Hematopoietic multipotent progenitor cell treated with erythropoietin and hydrocortisone succinate and interleukin-3 and kit ligand, for 4 days (in vitro differentiated cells): ENCODE measurements at regions not wholly inside any gene's neighbourhood (a gene's known extent, or its start where the extent isn't known, plus 50 kb on each side); places are given as distances from the start of the nearest gene placed in this dataset.

Source experiments
- DNase-seq: peaks from one replicate; pipeline ENCODE4 v3.0.0-alpha.2; 2015

- no peak for DNase-seq
Measured at GRCh38 chr2:129904532-129905446, 74.7 kb upstream of the RAB6C start.

DNA sequence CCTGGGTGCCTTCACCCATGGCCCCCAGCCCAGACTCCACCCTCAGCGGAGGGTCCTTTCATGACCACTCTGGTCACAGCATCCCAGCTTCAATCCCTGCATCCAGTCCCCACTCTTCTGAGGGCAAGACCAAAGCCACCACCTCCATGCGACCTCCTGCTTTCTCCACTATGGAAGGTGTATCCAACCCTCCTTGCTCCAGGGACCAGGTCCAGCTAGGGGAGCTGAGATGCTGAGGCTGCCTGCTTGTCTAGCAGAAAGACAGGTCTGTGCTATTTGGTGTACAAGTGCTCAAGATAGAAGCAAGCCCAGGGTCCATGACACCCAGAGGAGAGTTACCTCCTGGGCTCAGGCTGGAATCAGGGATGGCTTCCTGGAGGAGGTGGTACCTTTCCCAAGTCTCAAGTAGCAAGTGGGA lies 73.8 kb upstream of the RAB6C start:
- DNase-seq, result no peak

- no peak for DNase-seq
Measured at GRCh38 chr2:129906139-129906860, 73.2 kb upstream of the RAB6C start.

DNA sequence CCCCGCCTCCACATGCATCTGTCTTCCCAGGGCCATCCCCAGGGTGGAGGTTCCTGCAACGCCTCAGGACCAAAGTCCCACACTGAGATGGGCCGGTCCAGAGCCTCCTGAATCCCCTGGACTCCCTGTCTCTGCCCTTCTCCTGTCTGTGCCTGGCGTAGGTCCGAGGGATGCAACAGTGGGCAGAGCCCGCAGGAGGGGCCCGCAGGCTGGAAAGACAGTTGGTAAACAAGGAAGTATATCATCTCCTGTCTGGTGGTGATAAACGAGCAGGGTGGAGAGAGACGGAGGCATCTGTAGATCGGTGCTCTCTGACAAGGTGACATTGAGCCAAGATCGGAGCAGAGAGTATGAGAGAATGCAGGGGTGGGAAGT lies 72.6 kb upstream of the RAB6C start:
- DNase-seq, result peak; percentile 73

DNA sequence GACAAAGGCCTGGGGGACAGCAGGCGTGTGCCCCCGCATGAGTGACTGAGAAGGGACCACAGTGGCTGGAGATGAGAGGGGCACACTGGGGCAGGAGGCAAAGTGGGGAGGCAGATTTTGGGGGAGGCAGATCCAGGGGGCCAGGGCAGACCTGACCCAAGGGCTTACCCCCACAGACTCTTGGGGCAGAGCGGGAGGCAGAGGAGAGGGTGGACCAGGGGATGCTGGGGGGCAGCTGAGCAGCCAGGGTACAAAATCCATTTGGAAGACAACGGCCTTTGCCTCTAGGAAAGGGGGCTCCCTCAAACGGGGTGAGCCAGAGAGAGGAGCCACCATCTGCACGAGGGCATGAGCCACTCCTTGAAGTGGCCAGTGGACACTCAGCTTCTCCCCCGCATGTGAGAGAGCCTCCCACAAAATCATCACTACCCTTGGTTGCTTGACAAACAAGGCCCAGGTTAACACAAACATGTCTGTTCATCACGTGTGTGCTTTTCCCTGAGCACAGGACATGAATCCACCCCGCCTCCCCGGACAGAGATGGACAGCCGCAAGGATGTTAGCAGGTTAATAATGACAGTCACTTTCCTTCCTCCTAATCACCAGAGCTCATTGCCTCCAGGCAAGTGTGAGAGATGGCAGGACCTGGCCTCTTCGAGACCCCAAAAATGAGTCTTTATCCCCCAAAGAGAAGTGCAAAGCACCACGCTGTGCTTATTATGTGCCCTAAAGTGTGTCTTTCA lies 72.0 kb upstream of the RAB6C start:
- no peak for DNase-seq

DNA sequence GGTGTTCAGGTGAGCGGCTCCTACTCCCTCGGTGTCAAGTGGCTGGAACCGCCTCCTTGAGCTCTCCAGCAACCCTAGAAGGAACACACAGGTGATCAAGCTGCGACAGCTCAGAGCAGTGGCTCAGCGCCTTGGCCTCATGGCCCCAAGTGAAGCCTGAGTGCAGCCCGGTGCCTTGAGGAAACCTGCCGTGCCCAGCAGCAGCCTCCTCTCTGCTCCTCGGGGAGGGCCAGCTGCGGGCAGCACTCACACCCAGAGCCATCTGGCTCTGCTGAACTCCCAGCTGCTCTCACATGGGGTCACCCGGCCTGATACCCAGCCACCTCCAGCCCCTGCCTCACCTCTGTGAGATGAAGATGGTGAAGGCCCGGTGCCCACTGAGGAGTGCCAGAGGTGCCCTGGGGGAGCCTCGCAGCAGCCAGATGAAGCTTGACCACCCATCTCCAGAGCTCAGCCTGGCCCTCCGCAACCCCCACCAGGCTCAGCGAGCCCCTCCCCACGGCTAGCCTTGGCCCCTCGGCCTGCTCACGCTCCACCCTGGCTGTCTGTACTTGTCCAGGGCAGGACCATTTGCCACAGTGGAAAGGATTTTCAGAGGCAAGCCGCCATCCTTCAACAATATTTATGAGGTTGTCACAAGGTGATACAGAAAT lies 70.6 kb upstream of the RAB6C start:
- no peak for DNase-seq

DNA sequence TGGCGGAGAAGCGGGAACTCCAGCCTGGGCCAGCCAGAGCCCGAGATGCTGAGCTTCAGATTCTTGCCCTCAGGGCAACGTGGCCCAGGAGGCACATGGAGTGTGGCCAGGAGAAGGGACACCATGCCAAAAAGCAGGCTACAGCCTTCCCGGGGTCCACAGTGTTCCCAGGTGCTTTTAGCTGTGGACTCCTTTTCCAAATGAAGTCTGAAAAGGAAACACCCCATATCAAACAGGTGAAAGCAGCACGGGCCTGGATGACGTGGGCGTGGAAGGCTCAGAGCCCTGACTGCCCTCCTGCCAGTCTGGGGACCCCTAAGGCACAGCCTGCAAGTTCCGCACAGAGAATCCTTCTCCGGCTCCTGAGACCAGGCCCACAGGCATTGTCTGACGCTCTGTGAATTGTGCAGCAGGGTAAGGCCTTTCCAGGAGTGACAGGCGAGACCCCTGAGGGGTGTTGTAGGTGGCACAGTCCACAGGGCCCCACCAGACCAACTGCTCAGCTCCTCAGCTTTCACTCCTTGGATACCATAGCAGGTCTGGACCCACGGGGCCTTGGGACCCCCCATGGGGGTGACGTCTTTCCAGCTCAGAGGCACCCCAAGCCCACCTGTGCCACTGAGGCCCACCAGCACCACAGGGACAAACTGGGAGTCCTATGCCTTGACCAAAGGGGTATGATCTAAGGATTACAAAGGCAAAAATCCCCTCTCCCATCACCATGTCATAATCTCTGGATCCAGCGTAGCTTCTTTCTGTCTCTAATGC lies 69.6 kb upstream of the RAB6C start:
- no peak for DNase-seq

DNA sequence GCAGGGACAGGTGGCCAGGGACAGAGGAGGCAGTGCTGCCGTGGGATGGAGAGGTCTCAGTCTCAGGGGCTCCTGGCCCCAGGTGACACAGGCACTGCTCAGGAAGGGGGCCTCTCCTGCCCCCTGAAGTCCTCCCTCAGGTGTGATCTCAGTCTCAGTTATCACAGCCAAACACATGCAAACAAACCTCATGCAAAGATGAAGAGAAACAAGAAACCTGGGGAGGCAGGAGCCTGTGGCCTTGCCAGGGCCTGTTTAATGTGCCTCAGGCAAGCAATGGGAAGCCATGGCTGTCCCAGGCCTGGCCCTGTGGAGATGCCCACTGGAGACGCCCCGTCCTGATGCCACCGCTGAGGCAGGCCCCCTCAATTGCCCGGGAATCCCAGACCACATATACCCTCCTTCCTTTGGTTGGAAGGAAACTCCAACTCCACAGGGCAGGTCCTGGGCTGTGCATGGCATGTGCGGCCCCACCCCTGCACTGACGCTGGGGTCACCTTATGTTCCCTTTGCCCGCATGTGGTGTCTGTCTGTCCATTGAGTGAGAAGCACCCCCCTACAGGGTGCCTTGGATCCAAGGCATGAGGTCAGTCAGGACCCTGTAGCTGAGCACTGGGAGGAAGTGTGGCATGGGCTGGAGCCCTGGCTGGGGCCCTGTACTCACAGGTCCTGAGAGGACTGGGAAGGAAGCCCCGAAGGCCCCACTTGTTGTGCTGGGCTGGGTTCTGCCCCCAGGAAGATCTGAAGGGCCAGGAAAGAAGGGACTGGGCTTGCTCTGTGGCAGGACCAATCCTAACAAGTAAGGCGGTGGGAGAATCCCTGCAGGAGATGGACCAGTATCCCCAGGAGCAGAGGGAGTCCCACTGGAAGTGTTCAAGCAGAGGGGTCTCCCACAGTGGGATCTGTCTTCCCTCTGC lies 68.8 kb upstream of the RAB6C start:
- DNase-seq, result no peak

- no peak for DNase-seq
Measured at GRCh38 chr2:129911363-129912065, 68.0 kb upstream of the RAB6C start.

DNA sequence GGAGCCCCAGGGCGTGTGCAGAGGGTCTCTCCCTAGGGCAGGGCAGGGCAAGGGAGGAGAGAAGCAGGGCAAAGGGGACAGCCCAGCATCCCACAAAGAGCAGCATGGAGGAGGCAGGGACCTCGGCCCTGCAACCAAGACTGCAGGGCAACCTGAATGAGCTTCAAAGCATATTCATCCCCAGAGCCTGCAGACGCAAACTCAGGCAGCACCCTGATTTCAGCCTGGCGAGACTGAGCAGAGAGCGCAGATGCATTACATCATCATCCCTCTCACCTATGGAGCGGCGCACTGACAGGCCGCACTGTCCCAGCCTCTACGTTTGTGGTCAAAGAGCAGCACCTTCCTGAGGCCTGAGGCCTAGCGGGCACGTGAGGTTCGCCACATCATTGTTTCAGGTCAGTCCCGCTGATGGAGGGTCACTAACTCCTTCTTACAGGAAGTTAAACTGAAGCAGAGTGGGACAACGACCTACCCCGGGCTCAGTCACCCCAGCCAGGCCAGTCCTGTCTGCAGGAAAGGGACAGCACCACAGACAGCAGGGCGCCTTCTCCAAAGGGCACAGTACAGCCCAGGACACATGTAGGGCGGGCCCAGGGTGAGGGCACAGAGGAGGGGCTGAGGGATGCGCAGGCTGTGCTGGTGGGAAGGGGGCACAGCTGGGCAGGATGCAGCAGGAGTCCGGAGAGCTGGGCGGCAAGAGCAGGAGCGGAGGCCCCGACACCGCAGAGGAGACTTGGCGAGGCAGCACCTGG lies 67.2 kb upstream of the RAB6C start:
- no peak for DNase-seq

DNA sequence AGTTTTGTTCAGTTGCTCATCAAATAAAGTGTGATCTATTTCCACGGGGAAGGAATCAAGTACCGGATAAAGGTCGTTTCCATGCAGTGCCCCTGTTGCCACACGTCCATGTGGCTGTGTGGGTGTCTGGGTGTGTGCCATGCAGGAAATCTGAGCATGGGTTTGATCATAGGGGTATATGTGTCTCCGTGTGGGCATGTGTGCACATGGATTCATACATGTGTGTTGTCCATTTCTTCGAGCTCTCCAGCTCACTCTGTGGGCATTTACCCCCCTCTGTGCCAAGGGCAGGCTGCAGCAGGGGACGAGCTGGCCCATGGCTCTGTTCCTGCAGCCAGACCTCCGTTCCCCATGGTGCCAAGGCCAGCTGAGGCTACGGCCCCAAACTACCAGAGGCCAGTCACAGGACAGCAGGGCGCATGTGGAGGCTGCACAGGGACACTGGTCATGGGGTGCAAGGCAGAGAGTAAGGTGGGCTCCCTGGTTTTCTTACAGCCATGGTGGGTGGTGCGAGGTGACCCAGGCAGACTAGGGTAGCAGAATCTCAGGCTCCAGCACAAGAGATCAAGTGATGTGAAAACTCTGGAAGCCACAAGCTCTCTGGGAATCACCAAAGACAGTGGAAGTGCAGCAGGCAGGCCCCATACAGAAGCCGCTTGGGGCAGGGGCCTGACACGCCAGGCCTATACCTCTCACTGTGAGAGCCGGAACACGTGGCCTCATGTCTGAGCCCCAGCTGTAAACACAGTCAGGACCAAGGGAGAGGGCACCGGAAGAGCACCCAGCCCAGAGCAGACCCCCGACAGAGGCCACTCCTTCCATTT lies 66.4 kb upstream of the RAB6C start:
- no peak for DNase-seq

DNA sequence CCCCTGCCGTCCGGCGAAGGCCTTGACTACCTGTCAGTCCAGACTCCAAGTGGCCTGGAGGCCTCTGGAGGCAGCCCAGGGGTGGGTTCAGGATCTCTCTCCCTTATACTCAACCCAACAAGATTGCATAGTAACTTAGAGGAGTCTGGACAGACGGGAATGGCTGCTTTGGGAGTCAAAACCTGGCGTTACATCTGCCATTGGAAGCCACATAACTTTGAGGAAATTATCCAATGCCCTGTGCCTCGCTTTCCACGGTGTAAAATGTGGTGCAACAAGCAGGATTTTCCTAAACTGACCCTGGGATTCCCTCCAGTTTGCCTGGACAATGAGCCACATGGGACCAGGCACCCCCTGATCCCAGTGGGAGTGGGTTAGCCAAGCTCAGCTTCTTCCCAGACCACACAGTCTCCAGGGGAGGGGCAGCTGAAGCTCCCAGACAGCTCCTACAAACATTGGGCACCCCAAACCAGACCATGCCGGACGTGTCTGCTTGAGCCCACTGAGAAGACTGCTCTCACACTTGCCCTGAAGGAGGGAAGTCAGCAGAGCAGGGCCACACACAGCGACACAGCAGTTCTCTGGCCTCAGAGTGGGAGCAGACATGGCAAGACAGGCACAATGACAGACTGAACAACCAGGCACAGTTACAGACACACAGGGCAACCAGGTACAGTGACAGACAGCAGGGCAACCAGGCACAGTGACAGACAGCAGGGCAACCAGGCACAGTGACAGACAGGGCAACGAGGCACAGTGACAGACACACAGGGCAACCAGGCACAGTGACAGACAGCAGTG lies 65.6 kb upstream of the RAB6C start:
- peak; percentile 13 for DNase-seq

- no peak for DNase-seq
Measured at GRCh38 chr2:129914538-129915302, 64.7 kb upstream of the RAB6C start.

GRCh38 chr2:129915303-129915840 lies 64.1 kb upstream of the RAB6C start:
- DNase-seq, result no peak

DNA sequence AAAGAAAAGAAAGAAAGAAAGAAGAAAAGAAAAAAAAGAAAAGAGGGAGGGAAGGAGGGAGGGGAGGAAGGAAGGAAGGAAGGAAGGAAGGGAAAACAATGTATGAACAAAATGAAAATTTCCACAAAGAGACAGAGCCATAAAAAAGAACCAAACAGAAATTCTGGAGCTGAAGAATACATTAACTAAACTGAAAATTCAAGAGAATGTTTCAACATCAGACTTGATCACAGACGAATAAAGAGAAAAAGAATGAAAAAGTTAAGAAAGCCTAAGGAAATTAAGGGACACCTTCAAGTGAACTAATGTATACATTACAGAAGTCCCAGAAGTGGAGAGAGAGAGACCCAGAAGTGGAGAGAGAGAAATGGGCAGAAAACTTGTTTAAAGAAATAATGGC lies 60.9 kb upstream of the RAB6C start:
- no peak for DNase-seq

DNA sequence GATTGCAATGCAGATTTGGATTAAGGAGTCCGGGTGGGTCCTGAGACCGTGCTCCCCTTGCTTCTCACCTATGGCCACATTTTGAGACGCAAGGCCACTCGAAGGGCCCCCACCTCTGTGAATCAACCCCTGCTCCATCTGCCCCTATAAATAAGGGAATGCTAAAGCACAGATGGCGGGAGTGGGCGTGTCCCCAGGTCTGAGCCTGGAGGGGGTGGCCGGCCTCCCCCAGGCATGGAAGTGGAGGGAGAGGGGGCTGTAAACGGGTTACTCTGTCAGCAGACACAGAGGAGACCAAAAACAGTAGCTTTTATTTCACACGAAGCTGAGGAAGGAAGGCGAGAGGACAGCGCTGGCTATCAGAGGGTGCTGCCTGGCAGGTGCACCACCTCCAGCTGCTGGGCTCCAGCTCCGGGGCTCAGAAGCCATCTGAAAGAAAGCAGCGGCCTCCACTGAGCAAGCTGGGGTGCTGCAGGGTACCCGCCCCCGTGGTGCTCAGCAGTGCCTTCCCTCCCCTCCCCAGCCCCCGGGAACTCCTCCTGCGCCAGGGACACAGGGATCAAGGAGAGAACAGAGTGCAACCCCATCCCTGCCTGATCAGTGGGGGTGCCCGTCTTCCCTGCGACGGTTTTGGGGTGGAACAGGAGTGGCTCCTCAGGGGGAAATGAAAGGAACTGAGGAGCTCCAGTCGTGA lies 56.7 kb upstream of the RAB6C start:
- DNase-seq, result peak; percentile 45
